ENCODE measurements at regions not wholly inside any gene's neighbourhood (a gene's known extent, or its start where the extent isn't known, plus 50 kb on each side); places are given as distances from the start of the nearest gene placed in this dataset.
"Not testable (repeated sequence)": the region's sequence is repeated elsewhere in the genome, so short reads cannot be mapped to it uniquely, and the experiment has no call there.

DNA sequence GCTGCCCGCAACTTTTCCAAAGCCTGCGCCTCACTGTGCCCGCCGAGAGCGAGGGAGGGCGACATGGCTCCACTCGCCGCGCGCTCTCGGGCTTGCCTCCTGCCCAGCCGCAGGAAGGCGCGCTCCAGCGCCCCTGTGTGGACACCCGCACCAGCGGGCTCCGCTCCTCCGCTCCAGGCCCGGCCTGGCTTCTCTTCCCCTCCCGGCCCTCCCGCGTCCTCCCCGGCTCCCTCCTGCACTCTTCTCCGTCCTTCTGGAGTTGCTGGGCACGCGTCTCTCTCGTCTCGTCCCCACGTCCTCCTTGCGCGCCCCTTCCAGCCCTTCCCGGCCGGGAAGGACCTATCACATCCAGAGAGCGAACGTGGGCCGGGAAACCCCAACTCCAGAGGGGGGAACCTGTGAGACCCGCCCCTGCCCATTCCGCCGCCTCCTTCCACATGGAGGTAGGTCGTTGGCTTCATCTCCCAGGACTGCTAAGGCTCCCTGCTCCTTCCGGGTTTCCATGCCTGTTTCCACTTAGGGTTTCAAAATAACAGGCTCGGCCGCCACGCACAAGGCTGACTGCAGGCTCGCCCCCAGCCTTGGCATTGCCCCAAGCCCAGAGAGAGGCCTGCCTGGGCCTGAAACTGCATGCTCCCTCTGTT, 175.4 kb downstream of the ATP6V0E2 start:
- SMC1A ChIA-PET (ENCODE audit: uncharacterized antibody, unreplicated experiment); H3K79me2 ChIP-seq (ENCODE audit: control insufficient read depth, insufficient read depth, low read length); in situ Hi-C loops (cut with MboI); H3K27ac ChIP-seq (ENCODE audit: control insufficient read depth, insufficient read depth); DNase-seq (ENCODE audit: low read depth, low spot score); FAIRE-seq; H3K36me3 ChIP-seq (ENCODE audit: control insufficient read depth in 2 of 2, insufficient read depth in 2 of 2, low read length in 1 of 2); RAD21 ChIA-PET (ENCODE audit: unreplicated experiment); H3K4me1 ChIP-seq (ENCODE audit: control insufficient read depth, insufficient read depth, low read length); H3K4me3 ChIP-seq; BruUV-seq (replicated peaks); H2AFZ ChIP-seq (ENCODE audit: control insufficient read depth, low read depth, low read length); H3K27me3 ChIP-seq (replicated peaks in 1 of 2; ENCODE audit: control insufficient read depth in 2 of 2, insufficient read depth in 2 of 2, low read length in 1 of 2); H3K9ac ChIP-seq (ENCODE audit: control insufficient read depth, insufficient read depth, low read length); intact Hi-C loops (cut with micrococcal nuclease; ENCODE audit: unreplicated experiment); H4K20me1 ChIP-seq (ENCODE audit: control insufficient read depth, insufficient read depth); H3K9me3 ChIP-seq (replicated peaks; ENCODE audit: control insufficient read depth, insufficient read depth, low read length); H3K4me2 ChIP-seq (ENCODE audit: control insufficient read depth, insufficient read depth); POLR2A ChIA-PET; CTCF ChIA-PET: not testable (repeated sequence)
- 38% methylated on average over 14 of the region's 46 CpGs for WGBS (ENCODE audit: insufficient coverage, insufficient replicate concordance, low lambda C conversion rate, missing lambda C conversion rate)
- ATAC-seq = peak; percentile 39; the same call in 2 of the 3 replicates

DNA sequence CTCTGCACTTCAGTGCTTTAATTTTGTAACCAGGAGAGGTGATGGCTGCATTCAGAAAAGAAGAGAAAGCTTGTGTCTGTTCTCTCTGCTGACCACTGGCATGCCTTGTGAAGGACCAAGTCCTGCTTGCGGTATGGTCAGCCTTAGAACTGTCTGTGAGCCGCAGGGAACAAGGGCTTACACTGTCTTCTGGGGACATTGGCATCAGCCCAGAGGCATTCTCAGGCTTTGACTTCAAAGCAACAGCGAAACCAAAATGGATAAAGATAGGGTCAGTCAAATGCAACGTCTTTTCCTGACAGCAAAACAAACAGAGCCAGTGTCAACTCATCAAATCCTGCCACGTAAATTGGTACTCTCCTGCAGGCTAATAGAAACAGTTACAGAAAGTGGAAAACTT, 179.6 kb downstream of the ATP6V0E2 start:
- CTCF ChIA-PET; H3K9me3 ChIP-seq (replicated peaks; ENCODE audit: control insufficient read depth, insufficient read depth, low read length); H3K4me1 ChIP-seq (ENCODE audit: control insufficient read depth, insufficient read depth, low read length); BruUV-seq (replicated peaks); H3K9ac ChIP-seq (ENCODE audit: control insufficient read depth, insufficient read depth, low read length); H3K4me2 ChIP-seq (ENCODE audit: control insufficient read depth, insufficient read depth); H3K79me2 ChIP-seq (ENCODE audit: control insufficient read depth, insufficient read depth, low read length); ATAC-seq; FAIRE-seq; RAD21 ChIA-PET (ENCODE audit: unreplicated experiment); H3K27me3 ChIP-seq (replicated peaks in 1 of 2; ENCODE audit: control insufficient read depth in 2 of 2, insufficient read depth in 2 of 2, low read length in 1 of 2); H3K36me3 ChIP-seq (ENCODE audit: control insufficient read depth in 2 of 2, insufficient read depth in 2 of 2, low read length in 1 of 2); SMC1A ChIA-PET (ENCODE audit: uncharacterized antibody, unreplicated experiment); H2AFZ ChIP-seq (ENCODE audit: control insufficient read depth, low read depth, low read length); H3K4me3 ChIP-seq; POLR2A ChIA-PET; H3K27ac ChIP-seq (ENCODE audit: control insufficient read depth, insufficient read depth); DNase-seq (ENCODE audit: low read depth, low spot score); H4K20me1 ChIP-seq (ENCODE audit: control insufficient read depth, insufficient read depth): not testable (repeated sequence)
- intact Hi-C loops (cut with micrococcal nuclease; ENCODE audit: unreplicated experiment) (loop anchor here (10.0 kb wide), 1 partner anchor 221 kb away; no protein-coding TSS in a partner anchor), in situ Hi-C loops (cut with MboI) (loop anchor here (25.0 kb wide), 1 partner anchor 359 kb away; a partner anchor contains a TSS)
- 25% methylated on average over 5 of the region's 5 CpGs for WGBS (ENCODE audit: insufficient coverage, insufficient replicate concordance, low lambda C conversion rate, missing lambda C conversion rate)

DNA sequence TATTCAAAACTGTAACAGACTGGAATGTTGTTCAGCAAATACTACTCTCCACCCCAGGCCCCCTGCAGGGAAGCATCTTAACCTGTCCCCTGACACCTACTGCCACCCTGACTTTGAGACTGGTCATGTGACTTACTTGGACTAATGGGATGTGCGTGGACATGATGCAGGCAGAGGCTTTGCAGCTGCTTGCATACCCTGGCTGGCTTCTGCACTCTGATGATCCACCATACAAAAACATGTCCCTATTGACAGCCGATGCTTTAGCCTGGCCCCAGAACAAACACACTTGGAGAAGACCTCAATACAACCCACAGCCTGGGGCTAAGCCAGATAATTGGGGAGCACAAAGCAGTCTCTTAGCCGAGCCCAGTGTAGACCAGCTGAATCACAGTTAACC, 180.5 kb downstream of the ATP6V0E2 start:
- RAD21 ChIA-PET (ENCODE audit: unreplicated experiment); CTCF ChIA-PET; POLR2A ChIA-PET; H3K9me3 ChIP-seq (replicated peaks; ENCODE audit: control insufficient read depth, insufficient read depth, low read length); H3K9ac ChIP-seq (ENCODE audit: control insufficient read depth, insufficient read depth, low read length); DNase-seq (ENCODE audit: low read depth, low spot score); BruUV-seq (replicated peaks); H3K4me3 ChIP-seq; H3K27ac ChIP-seq (ENCODE audit: control insufficient read depth, insufficient read depth); H4K20me1 ChIP-seq (ENCODE audit: control insufficient read depth, insufficient read depth); SMC1A ChIA-PET (ENCODE audit: uncharacterized antibody, unreplicated experiment); H3K36me3 ChIP-seq (ENCODE audit: control insufficient read depth in 2 of 2, insufficient read depth in 2 of 2, low read length in 1 of 2); FAIRE-seq; H3K4me1 ChIP-seq (ENCODE audit: control insufficient read depth, insufficient read depth, low read length); H3K27me3 ChIP-seq (replicated peaks in 1 of 2; ENCODE audit: control insufficient read depth in 2 of 2, insufficient read depth in 2 of 2, low read length in 1 of 2); H3K4me2 ChIP-seq (ENCODE audit: control insufficient read depth, insufficient read depth); H2AFZ ChIP-seq (ENCODE audit: control insufficient read depth, low read depth, low read length); ATAC-seq; H3K79me2 ChIP-seq (ENCODE audit: control insufficient read depth, insufficient read depth, low read length): not testable (repeated sequence)
- intact Hi-C loops (cut with micrococcal nuclease; ENCODE audit: unreplicated experiment) (loop anchor here (10.0 kb wide), 1 partner anchor 221 kb away; no protein-coding TSS in a partner anchor), in situ Hi-C loops (cut with MboI) (loop anchor here (25.0 kb wide), 1 partner anchor 358 kb away; a partner anchor contains a TSS)
- WGBS (ENCODE audit: insufficient coverage, insufficient replicate concordance, low lambda C conversion rate, missing lambda C conversion rate) = 35% methylated on average over 3 of the region's 3 CpGs
